ENCODE measurements at regions not wholly inside any gene's neighbourhood (a gene's known extent, or its start where the extent isn't known, plus 50 kb on each side); places are given as distances from the start of the nearest gene placed in this dataset.

GRCh38 chr6:164845773-164846172 lies 463.6 kb downstream of the C6orf118 start:
- no peak for TF ChIP-seq NFRKB (IDR thresholded peaks at IDR 0.05)
- TF ChIP-seq ARNT (IDR thresholded peaks at IDR 0.05) = no peak

All from HEK293T (cell line).